Spleen (tissue), 7 donors: ENCODE measurements at regions not wholly inside any gene's neighbourhood (a gene's known extent, or its start where the extent isn't known, plus 50 kb on each side); places are given as distances from the start of the nearest gene placed in this dataset.

Source experiments
- CTCF ChIP-seq, 11 experiments: fragments of 200-600 bp in 7 of 11; fragments of 450-650 bp in 4 of 11; sonication (generic) in 4 of 11; IDR thresholded peaks in 8 of 11; conservative IDR thresholded peaks in 3 of 11; 1 replicate in 7 of 11; 2 replicates in 4 of 11; pipeline versions ENCODE4 v1.4.0 to v1.8.0; 2016 to 2021; ENCODE audit warnings: antibody characterized with exemption in 11 of 11, inconsistent platforms in 4 of 11, mild to moderate bottlenecking in 1 of 11
- POLR2A ChIP-seq, 3 donors: fragments of 450-650 bp; IDR thresholded peaks; one replicate each; pipeline ENCODE4 v1.5.1; 2017; ENCODE audit warnings: antibody characterized with exemption in 3 of 3, mild to moderate bottlenecking in 1 of 3
- POLR2AphosphoS5 ChIP-seq, 3 donors: sonication (generic); formaldehyde crosslinking; IDR thresholded peaks; one replicate each; pipeline ENCODE4 v1.5.1; 2017; ENCODE audit warnings: antibody characterized with exemption in 3 of 3
- donor health status: DM: no; HTN: no; CAD: no; lungs with moderate emphysema.
- donor health status: DM: no; HTN: no; CAD: no.
- donor health status: DM: no; HTN: no; CAD: no.

- TF ChIP-seq POLR2A (IDR thresholded peaks at IDR 0.05) (no peak), CTCF (IDR thresholded peaks at IDR 0.05 in 8 of 11, conservative IDR thresholded peaks at IDR 0.05 in 3 of 11) (no peak), POLR2AphosphoS5 (IDR thresholded peaks at IDR 0.05) (no peak)
Observed at GRCh38 chr4:23686169-23686897, 203.5 kb downstream of the PPARGC1A start.
